NCI-H2107 treated with DMSO at 0.1 percent for 48 hours (cell line): ENCODE measurements at regions not wholly inside any gene's neighbourhood (a gene's known extent, or its start where the extent isn't known, plus 50 kb on each side); places are given as distances from the start of the nearest gene placed in this dataset.
"Not testable (repeated sequence)": the region's sequence is repeated elsewhere in the genome, so short reads cannot be mapped to it uniquely, and the experiment has no call there.

ENCODE experiments used
- DNase-seq: peaks from one replicate; lab custom pipeline; 2025; ENCODE audit not compliant: unreplicated experiment; lab: John Stamatoyannopoulos, UW

DNA sequence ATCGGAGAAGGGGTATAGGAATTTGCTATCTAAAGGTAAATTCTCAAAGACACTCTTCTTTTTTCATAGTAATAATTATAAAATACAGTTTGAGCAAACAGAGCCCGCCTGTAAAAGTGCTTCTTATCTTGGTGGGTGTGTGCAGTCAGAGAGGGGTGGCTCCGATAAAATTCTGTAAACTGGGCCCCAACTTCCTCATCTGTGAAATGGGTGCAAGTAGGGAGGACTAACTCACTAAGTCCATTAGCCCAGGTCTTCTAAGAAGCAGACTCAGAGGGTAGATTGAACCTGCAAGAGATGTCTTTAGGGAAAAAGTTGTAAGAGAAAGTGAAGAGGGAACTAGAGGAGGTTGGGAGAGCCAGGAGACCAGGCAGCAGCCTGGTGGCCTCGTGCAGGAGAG is 245.8 kb upstream of the RREB1 start:
- DNase-seq = no peak

DNA sequence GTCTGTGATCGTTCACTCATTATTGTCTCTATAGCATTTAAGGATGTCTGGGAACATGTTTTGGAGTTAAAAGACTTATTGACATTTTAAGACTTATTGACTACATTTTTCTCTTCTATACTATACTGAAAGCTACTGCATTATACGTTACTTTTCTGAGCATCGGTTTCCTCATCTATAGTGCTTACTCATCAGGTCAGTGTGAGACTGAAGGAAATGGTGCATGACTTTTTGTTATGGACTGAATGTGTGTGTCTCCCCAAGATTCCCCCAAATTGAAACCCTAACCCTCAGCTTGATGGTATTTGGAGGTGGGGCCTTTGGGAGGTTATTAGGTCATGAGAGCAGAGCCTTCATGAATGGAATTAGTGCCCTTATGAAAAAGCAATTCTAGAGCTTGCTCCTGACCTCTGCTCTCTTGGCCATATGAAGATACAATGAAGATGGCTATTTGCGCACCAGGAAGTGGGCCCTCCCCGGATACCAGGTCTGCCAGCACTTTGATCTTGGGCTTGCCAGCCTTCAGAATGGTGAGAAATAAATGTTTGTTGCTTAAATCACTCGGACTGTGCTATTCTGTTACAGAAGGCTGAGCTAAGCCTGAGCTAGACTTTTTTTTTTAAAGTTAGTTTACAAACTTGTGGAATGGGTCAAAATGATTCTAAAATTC is 243.7 kb upstream of the RREB1 start:
- DNase-seq = no peak

DNA sequence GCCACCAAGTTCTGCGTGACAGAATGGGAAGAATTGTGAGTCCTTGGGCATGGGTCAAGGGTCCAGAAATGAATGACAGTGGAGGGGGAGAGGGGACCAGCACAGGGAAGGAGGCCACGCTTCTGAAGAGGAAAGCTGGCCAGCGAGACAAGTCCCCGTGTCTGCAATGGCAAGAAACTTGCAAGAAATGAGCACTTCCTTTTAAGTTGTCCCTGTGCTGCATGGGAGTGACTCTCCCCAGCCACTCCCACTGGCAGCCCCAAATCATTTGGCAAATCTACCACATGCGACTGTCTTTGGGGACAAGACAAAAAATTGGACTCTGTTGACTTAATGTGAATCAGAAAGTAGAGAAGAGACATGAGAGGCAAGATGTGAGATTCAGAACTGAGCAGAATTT is 242.2 kb upstream of the RREB1 start:
- DNase-seq = no peak

DNA sequence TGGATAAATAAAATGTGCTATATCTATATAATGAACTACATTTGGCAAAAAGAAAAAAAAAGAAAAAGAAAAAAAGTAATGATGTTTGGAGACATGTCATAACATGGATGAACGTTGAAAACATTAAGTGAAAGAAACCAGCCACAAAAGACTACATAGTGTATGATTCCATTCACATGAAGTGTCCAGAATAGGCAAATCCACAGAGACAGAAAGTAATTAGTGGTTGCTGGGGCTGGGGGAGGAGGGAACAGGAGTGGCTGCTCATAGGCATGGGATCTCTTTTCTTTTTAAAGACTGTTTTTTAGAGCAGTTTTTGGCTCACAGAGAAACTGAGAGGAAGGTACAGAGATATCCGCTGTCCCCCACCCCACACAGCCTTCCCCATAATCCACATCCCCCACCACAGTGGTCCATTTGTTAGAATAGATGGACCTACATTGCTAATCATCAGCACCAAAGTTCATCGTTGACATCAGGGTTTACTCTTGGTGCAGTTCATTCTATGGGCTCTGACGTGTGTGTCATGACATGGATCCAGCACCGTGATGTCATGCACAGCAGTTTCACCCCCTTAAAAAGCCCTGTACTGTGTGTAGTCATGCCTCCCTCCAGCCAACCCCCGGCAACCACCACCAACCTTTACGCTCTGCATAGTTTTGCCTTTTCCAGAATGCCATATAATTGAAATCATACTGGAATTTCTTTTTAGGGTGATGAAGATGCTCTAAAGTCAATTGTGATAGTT is 240.9 kb upstream of the RREB1 start:
- no peak for DNase-seq

DNA sequence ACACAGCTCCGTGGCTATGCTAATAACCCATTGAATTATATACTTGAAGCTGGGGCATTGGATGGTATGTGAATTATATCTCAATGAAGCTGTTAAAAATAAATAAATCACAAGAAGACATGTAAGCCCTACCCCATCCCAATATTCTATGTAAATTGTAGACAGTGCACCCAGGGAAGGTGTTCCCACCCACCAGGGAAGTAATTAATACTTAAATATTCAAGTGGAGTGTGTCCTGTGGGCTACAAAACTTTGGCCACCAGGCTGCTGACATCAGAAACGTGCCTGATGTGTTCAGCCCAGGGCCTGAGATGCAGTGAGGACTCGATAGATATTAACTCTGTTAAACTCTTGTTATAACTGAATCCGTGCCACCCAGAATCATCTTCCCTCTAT is 240.4 kb upstream of the RREB1 start:
- DNase-seq = no peak

DNA sequence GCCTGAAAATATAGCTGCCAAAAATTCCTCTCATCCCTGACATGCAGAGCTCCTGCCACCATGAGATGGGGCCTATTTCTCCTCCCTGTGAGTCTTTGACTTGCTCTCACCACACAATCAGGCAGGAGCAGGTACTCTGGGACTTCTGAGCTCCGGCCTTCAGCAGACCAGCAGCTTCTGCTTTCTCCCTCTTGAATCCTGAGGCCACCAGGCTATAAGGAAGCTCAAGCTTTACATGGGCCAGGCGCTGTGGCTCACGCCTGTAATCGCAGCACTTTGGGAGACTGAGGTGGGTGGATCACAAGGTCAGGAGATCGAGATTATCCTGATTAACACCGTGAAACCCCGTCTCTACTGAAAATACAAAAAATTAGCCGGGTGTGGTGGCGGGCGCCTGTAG is 238.7 kb upstream of the RREB1 start:
- no peak for DNase-seq

DNA sequence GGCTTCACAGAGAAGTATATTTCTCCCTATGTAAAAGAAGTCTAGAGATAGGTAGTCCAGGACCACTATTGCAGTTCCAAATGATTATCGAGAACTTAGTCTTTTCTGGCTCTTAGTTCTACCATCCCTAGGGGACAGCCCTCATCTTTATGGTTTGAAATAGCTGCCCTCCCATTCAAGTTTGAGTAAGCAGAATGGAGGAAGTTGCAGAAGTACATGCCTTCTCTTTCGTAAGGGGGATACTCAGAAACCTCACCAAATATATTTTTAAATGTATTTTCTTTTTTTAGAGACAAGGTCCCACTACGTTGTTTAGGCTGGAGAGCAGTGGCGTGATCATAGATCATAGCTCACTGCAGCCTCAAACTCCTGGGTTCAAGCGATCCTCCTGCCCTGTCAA is 236.8 kb upstream of the RREB1 start:
- DNase-seq = no peak

DNA sequence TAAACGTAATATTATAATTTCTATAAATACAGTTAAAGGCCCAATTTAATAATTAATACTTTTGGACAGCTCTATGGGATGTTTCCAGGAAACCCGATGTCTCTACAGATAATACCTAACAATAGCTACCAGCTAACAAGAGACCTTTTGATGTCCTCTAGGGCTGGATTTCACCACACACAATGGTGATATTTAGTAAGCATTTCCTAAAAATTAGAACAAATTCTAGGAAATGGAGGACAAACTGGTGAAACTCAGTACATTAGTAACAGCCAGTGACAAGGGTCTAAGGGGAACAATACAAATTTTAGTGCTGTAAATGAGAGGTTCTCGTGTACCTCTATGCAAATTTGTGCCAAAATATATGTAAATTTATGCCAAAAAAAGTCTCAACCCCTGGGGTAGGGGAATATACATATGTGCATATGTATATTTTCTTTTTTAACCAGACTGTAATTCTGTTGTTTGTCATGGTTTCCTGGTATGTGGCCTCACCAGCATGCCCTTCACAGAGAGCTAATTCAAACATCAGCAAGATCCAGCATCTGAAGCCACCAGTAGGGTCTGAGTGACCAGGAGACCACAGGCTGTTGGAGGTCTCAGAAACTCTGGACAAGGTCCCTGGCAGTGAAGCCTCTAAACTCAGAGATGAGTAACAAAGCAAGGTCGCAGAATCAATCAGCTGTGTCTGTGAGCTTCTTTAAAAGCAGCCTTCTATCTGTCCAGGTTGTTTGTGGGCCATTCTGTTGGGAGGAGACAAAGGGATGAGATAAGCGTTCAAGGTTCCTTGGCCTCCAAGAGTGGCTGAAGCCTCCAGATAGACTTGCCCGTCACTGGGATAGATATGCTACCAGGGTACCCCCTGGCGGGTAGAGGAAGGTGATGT is 235.1 kb upstream of the RREB1 start:
- no peak for DNase-seq

DNA sequence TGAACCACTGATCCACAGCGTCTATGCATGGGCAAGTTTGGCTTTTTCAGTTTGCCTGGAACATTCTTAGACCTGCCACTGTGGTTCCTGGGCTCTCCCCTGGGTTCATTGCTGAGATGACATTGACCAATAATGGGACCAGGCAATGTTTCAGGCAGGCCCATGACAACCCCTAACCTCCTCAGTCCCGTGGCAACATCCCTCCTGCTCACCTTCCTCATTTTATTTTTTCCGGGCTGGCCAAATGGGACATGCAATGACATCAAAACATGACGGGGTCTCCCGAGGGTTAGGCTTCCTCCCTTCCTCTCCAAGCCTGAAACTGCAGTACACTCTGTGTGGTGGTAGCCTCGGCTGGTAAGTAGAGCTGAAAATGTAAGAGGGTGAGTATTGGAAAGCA is 234.0 kb upstream of the RREB1 start:
- no peak for DNase-seq

DNA sequence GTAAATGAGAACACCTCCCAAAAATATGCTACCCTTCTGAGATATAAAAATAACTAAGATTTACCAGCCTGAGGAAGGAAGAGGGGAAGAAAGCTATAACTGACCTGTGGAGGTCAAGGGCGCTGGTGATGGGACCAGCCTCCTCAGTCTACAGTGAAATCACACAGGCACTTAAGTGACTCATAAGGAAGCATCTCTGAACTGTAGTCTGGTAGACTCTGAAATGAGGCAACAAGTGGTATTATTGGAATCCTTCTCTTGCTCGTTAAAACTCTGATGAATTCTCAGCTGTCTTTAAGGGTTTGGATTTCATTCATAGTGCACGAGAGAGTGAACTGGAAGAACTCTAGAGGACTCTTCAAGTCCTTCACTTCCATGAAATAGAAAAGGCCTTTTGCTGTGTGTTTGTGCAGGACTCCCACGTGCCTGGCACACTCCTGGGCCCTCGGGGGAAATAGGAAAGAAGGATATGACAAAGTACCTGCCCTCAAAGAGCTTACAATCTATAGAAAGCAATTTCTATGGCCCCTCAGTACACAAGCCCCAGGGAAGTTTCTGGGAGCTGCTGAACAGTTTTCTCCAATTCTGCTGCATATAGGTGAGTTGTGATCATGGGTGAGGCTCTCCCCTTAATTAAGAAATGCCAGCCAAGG is 231.8 kb upstream of the RREB1 start:
- DNase-seq = no peak

DNA sequence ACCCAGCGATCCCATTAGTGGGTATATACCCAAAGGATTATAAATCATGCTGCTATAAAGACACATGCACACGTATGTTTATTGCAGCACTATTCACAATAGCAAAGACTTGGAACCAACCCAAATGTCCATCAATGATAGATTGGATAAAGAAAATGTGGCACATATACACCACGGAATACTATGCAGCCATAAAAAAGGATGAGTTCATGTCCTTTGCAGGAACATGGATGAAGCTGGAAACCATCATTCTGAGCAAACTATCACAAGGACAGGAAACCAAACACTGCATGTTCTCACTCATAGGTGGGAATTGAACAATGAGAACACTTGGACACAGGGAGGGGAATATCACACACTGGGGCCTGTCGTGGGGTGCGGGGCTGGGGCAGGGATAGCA is 230.0 kb upstream of the RREB1 start:
- not testable (repeated sequence) for DNase-seq

DNA sequence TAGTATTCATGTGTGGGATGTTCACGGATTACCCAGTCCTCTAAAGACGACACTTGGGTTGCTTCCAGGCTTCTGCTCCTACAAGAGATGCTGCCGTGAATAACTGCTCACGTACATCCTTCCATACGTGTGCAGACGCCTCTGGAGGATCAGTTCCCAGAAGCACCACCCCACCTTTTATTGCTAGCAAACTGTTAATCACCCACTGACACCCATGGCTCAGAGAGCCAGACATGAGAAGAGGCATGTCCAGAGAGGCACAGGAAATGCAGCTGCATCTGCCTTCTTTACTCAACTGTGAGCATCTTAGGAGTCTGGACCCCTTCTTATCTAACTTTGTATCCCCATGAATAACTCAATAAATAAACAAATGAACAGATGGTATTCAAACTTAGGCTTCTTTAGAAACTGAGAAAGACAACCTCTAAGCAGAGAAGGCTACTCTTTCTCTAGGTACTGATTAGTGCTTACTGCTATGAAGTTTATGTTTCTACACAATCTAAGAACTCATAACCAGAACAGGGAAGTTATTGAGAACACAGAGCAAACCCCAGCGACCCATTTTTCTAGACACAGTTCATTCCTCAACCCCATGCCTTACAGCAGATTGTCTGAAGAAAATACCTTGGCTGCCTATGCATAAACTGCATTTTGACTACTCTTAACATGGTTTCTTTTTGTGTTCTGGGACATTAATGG is 228.7 kb upstream of the RREB1 start:
- no peak for DNase-seq

DNA sequence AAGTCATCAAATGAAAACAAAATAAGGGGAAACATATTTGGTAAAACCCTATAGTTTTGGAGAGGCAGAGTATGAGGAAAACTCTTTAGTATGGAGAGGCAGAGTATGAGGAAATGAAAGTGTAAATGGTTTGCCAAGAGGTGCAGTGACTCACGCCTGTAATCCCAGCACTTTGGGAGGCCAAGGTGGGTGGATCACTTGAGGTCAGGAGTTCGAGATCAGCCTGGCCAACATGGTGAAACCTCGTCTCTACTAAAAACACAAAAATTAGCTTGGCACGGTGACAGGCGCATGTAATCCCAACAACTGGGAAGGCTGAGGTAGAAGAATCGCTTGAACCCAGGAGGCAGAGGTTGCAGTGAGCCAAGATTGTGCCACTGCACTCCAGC is 228.2 kb upstream of the RREB1 start:
- DNase-seq = not testable (repeated sequence)

DNA sequence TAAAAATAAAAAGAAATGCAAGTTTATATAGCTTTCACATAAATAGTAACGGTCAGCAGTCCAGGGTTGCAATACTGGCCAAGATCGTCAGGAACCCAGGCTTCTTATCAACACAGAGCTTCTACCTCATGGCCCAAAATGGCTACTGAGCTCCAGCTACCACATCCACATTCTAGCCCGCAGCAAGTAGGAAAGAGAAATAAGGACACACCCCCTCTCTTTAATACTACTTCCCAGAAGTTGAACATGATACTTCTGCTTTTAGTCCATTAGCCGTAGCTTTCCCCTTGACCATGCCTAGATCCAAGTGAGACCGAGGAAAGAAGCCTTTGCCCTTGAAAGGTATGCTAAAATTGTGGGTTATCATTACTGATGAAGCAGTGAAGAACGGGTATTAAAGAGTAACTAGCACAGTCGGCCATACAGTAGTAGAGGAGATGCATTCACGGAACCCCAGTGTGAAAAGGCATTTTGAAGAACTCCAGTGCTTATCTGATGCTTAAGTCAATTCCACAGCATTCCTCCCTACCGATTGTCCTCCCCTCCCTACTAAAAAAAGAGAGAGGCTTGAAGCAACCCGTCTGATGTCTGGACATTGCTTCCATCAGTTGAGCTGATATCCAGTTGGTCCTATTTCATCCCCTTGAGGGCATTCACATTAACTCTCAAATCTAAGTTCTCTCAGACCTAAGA is 226.9 kb upstream of the RREB1 start:
- DNase-seq = no peak

DNA sequence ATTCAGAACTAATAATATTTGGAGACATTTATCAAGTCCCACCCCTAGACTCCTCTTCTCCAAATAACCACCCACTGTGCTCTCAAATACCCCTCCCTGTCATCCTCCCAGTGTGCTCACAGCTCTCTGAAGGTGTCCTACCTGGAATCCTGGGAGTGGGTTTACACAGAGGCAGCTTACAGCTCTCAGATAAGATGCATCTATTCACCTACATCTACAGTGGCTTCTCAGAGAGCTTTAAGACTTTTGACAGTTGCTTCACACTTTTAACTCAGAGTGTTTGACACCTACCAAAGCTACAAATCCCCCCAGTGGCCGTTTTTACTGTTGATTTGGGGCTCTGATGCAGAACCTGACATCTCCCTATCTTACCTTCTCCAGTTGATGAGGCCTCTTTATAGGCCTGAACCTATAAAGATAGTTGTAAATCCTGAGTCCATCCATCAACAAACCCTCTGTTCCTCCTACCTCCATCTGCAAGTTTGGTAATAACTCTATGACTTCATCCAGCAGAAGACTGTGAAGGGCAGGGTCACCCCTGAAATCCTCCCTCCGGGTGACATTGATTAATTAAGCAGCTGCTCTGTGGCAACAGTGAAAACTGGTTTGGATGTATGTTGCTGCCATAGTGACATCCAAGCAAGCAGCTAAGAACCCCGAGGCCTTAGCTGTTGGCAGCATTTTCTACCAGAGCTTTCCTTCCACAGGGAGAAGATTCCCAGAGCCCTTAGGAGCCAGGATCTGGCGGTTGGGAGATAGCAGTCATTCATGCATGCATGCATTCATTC is 226.1 kb upstream of the RREB1 start:
- no peak for DNase-seq

DNA sequence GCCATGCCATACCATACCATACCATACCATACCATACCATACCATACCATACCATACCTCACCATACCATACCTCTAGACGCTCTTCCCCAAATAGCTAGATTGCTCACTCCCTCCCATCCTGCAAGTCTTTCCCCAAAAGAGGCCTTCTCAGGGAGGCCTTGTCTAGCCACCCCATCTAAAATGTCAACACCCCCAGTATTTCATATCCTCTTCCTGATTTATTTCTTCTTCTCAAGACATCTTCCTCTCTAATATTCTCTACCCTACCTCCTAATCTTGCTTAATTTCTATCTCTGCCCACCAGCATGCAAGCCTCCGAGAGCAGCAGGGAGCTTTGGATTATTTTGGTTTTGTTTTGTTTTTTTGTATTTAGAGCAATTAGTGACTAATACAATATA is 225.2 kb upstream of the RREB1 start:
- DNase-seq = no peak

DNA sequence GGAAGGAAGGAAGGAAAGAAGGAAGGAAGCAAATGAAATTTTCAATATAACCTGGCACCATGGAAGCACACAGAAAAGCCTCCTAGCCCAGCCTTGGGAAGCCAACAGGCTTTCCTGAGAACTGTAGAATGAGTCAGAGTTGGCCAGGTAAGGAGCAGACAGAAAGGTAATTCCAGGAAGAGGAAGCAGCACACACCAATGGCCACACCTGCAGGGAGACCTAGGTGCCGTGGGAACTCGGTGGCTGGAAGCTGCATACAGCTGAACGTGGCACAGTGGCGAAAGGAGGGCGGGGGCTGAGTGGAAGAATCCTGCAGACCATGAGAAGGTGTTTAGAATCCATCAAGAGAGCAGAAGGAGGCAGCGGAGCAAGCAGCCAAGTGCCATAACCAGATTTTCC is 224.8 kb upstream of the RREB1 start:
- no peak for DNase-seq

DNA sequence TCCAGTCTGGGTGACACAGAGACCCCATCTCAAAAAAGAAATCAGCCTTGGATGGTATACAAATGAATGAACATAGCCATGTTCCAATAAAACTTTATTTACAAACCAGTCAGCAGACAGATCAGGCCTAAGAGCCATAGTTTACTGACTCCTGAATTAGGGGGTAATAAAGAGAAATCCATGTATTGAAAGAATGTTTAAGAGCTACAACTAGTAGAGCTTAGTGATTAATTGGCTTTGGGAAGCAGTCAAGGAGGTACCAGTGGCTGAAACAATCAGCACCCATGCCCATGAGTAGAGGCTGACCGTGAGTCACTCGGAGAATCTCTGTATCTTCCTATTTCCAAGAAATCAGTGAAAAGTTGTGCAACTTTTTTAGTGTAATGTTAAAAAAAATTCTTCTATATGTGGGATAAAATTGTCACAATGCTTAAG is 223.6 kb upstream of the RREB1 start:
- DNase-seq = no peak

DNA sequence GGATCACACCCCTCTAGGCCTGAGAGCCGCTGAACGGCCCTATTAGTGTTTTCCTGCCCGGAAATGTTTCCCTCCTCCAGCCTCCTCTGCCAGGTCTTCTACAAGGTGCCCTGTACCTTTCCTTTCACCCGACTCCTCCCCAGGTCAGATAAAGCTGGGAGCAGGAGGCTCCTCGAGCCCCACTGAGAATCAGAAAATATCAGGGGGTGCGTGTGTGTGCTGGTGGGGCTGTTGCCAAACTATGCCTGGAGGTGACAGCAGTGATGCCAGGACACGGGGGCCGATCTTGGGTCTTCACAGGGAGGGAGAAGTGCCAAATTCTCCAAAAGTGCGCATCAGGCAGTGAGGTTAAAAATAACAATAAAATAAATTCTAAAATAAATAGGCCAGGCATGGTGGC is 222.8 kb upstream of the RREB1 start:
- no peak for DNase-seq
